ENCODE measurements at regions not wholly inside any gene's neighbourhood (a gene's known extent, or its start where the extent isn't known, plus 50 kb on each side); places are given as distances from the start of the nearest gene placed in this dataset.

GRCh38 chr11:134539285-134539684 lies 127.2 kb upstream of the B3GAT1 start:
- no peaks in the 10 kb centered on the region for H3K9me1 ChIP-seq (ENCODE audit: control insufficient read depth, insufficient read depth, low read length)
- WGBS (ENCODE audit: insufficient coverage, low coverage, missing lambda C conversion rate): 8% methylated on average over 4 of the region's 4 CpGs
- H4K20me1 ChIP-seq (replicated peaks; ENCODE audit: control insufficient read depth, insufficient read depth, low read length): 0 out of 2 replicates have a peak, but pooled peaks cover 4% of the 10 kb centered on the region
- TF ChIP-seq RERE (CRISPR knock-in tag; IDR thresholded peaks at IDR 0.05; ENCODE audit: borderline replicate concordance) (no peak), CHD2 (IDR thresholded peaks at IDR 0.05; ENCODE audit: low read depth, low read length) (no peak), TEAD1 (CRISPR knock-in tag; IDR thresholded peaks at IDR 0.05) (no peak), ZNF316 (IDR thresholded peaks at IDR 0.05) (no peak), ZBTB17 (CRISPR knock-in tag; IDR thresholded peaks at IDR 0.05) (no peak), GABPB2 (CRISPR knock-in tag; conservative IDR thresholded peaks at IDR 0.05) (no peak), MTA1 (IDR thresholded peaks at IDR 0.05; ENCODE audit: borderline replicate concordance) (no peak), PML (IDR thresholded peaks at IDR 0.05; ENCODE audit: low read length) (no peak), HDAC3 (IDR thresholded peaks at IDR 0.05; ENCODE audit: borderline replicate concordance, partially characterized antibody) (no peak), NR3C1 (CRISPR knock-in tag; IDR thresholded peaks at IDR 0.05) (no peak), HMG20B (CRISPR knock-in tag; IDR thresholded peaks at IDR 0.05) (no peak), SNIP1 (IDR thresholded peaks at IDR 0.05; ENCODE audit: low read depth) (no peak), ZBTB5 (IDR thresholded peaks at IDR 0.05) (no peak), ZNF197 (CRISPR knock-in tag; IDR thresholded peaks at IDR 0.05; ENCODE audit: low read depth) (no peak)
- ATAC-seq: no peak
- H3K79me2 ChIP-seq (ENCODE audit: control insufficient read depth, insufficient read depth, low read length): no peaks in the 10 kb centered on the region
- FAIRE-seq: no peak
- BruUV-seq (replicated peaks): no TSS peak
- H2AFZ ChIP-seq (ENCODE audit: low read depth, low read length): no peak overlapping the region
- H3K9me3 ChIP-seq (replicated peaks; ENCODE audit: control insufficient read depth, insufficient read depth, low read depth, low read length): no peaks in the 10 kb centered on the region
- no peak for DNase-seq (ENCODE audit: extremely low read depth in 1 of 4, low spot score in 3 of 4)
- ChIA-PET CTCF (ENCODE audit: low intra/inter-chr PET ratio) (no interaction called here), POLR2A (interaction anchor here (0.7 to 1.0 kb wide), 2 partner anchors 10 to 37 kb away, joined by 3 to 6 read pairs; no protein-coding TSS in a partner anchor)
- no peak overlapping the region for H3K9ac ChIP-seq (ENCODE audit: insufficient read depth in 1 of 2, low read depth in 2 of 2, low read length in 2 of 2)
- intact Hi-C loops (cut with micrococcal nuclease): no loop called here
- no peaks in the 10 kb centered on the region for H3K4me1 ChIP-seq (replicated peaks in 1 of 2; ENCODE audit: control insufficient read depth in 2 of 2, insufficient read depth in 2 of 2, low read length in 2 of 2)
- H3K27ac ChIP-seq (ENCODE audit: extremely low read depth, low read depth, low read length): no peak overlapping the region
- no peak overlapping the region for H3K4me2 ChIP-seq (ENCODE audit: insufficient read depth, low read length)
- in situ Hi-C loops (cut with MboI): no loop called here
- H3K4me3 ChIP-seq: no peak overlapping the region
- H3K27me3 ChIP-seq (ENCODE audit: control insufficient read depth in 2 of 2, insufficient read depth in 2 of 2, low read length in 2 of 2): peaks cover 8 to 58% of the 10 kb centered on the region in 2 experiments; a peak in 3 of 5 replicates
- no peaks in the 10 kb centered on the region for H3K36me3 ChIP-seq (ENCODE audit: control insufficient read depth, insufficient read depth, low read length)
